Astrocyte (in vitro differentiated cells and primary cell): ENCODE measurements at regions not wholly inside any gene's neighbourhood (a gene's known extent, or its start where the extent isn't known, plus 50 kb on each side); places are given as distances from the start of the nearest gene placed in this dataset.

Source experiments
- DNase-seq: peaks from one replicate; pipeline ENCODE4 v3.0.0-alpha.2; 2010; ENCODE audit warnings: low read depth
- FAIRE-seq: peaks from 2 replicates; lab custom pipeline; 2011; peaks lifted over from hg19 to GRCh38; lab: Jason Lieb, UNC
- H2AFZ ChIP-seq: 2 replicates; pipeline ENCODE4 v1.6.0; 2012; ENCODE audit warnings: low read depth, low read length, inconsistent platforms
- H3K27ac ChIP-seq: 2 replicates; pipeline ENCODE4 v1.5.1; 2011; ENCODE audit warnings: low read depth, low read length, inconsistent platforms
- H3K27me3 ChIP-seq: 2 replicates; pipeline ENCODE4 v1.6.0; 2011; ENCODE audit warnings: low read length, inconsistent platforms; ENCODE audit not compliant: insufficient read depth
- H3K36me3 ChIP-seq: 2 replicates; pipeline ENCODE4 v1.5.1; 2011; ENCODE audit warnings: low read length, inconsistent platforms; ENCODE audit not compliant: insufficient read depth
- H3K4me1 ChIP-seq: 2 replicates; pipeline ENCODE4 v1.5.1; 2011; ENCODE audit warnings: low read length, inconsistent platforms; ENCODE audit not compliant: insufficient read depth
- H3K4me2 ChIP-seq: 2 replicates; pipeline ENCODE4 v1.6.0; 2012; ENCODE audit warnings: low read length, inconsistent platforms
- H3K4me3 ChIP-seq: 2 replicates; pipeline ENCODE4 v1.5.1; 2011; ENCODE audit warnings: low read depth, mild to moderate bottlenecking, low read length, inconsistent platforms; ENCODE audit not compliant: insufficient read depth
- H3K79me2 ChIP-seq: 2 replicates; pipeline ENCODE4 v1.6.0; 2012; ENCODE audit warnings: mild to moderate bottlenecking, low read length, inconsistent platforms; ENCODE audit not compliant: insufficient read depth
- H3K9ac ChIP-seq: 2 replicates; pipeline ENCODE4 v1.6.0; 2012; ENCODE audit warnings: mild to moderate bottlenecking, low read length, inconsistent platforms
- H3K9me3 ChIP-seq: 2 replicates; pipeline ENCODE4 v1.5.1; 2012; ENCODE audit warnings: low read depth, mild to moderate bottlenecking, low read length, inconsistent platforms; ENCODE audit not compliant: insufficient read depth
- H4K20me1 ChIP-seq: 2 replicates; pipeline ENCODE4 v1.6.0; 2012; ENCODE audit warnings: low read length, inconsistent platforms; ENCODE audit not compliant: insufficient read depth
- H3K27ac Mint-ChIP-seq: one replicate; pipeline ENCODE4 v1.8.0; 2021; ENCODE audit warnings: mild to moderate bottlenecking, mixed read lengths; ENCODE audit not compliant: unreplicated experiment
- H3K27me3 Mint-ChIP-seq: one replicate; pipeline ENCODE4 v1.8.0; 2021; ENCODE audit warnings: low read depth, mixed read lengths; ENCODE audit not compliant: unreplicated experiment
- H3K36me3 Mint-ChIP-seq: one replicate; pipeline ENCODE4 v1.8.0; 2021; ENCODE audit warnings: low read depth, mixed read lengths; ENCODE audit not compliant: unreplicated experiment
- H3K4me1 Mint-ChIP-seq: one replicate; pipeline ENCODE4 v1.8.0; 2021; ENCODE audit warnings: low read depth, mixed read lengths; ENCODE audit not compliant: unreplicated experiment
- H3K4me3 Mint-ChIP-seq: one replicate; pipeline ENCODE4 v1.8.0; 2021; ENCODE audit warnings: mild to moderate bottlenecking, moderate library complexity, mixed read lengths; ENCODE audit not compliant: unreplicated experiment
- H3K9me3 Mint-ChIP-seq: one replicate; pipeline ENCODE4 v1.8.0; 2021; ENCODE audit warnings: mild to moderate bottlenecking, mixed read lengths; ENCODE audit not compliant: unreplicated experiment
- CTCF ChIP-seq: IDR thresholded peaks from 2 replicates; pipeline ENCODE4 v1.5.1; 2011; ENCODE audit warnings: low read depth, mild to moderate bottlenecking, inconsistent platforms, low read length, moderate library complexity; ENCODE audit not compliant: insufficient read depth
- EZH2 ChIP-seq: IDR thresholded peaks from 2 replicates; pipeline ENCODE4 v1.6.1; 2012; ENCODE audit warnings: mild to moderate bottlenecking, low read length, inconsistent platforms; ENCODE audit not compliant: insufficient read depth

GRCh38 chr12:32024884-32025592 is 65.8 kb downstream of the RESF1 start:
- Mint-ChIP-seq H3K27ac (no peak overlapping the region), H3K4me1 (no peaks in the 10 kb centered on the region)
- FAIRE-seq, result no peak

GRCh38 chr12:32025906-32026305 is 66.7 kb downstream of the RESF1 start:
- TF ChIP-seq EZH2 (no peak), CTCF (no peak)
- FAIRE-seq (no peak), DNase-seq (no peak)
- Histone ChIP-seq H3K4me2 (no peak overlapping the region), H3K36me3 (no peaks in the 10 kb centered on the region), H3K9ac (no peak overlapping the region), H3K4me3 (no peak overlapping the region), H4K20me1 (no peaks in the 10 kb centered on the region), H3K9me3 (no peaks in the 10 kb centered on the region), H3K79me2 (no peaks in the 10 kb centered on the region), H3K27ac (no peak overlapping the region), H3K4me1 (no peaks in the 10 kb centered on the region), H2AFZ (no peak overlapping the region), H3K27me3 (no peaks in the 10 kb centered on the region)
- H3K27ac Mint-ChIP-seq, result no peak overlapping the region
- H3K36me3 Mint-ChIP-seq, result no peaks in the 10 kb centered on the region
- no peak overlapping the region for H3K4me3 Mint-ChIP-seq
- no peaks in the 10 kb centered on the region for H3K27me3 Mint-ChIP-seq
- H3K9me3 Mint-ChIP-seq, result no peaks in the 10 kb centered on the region
- peaks cover under 1% of the 10 kb centered on the region for H3K4me1 Mint-ChIP-seq

More at GRCh38 chr12:32024884-32025592, 65.8 kb downstream of the RESF1 start:
- H3K27me3 Mint-ChIP-seq, result no peaks in the 10 kb centered on the region
- H3K36me3 Mint-ChIP-seq, result no peaks in the 10 kb centered on the region
- H3K4me1 ChIP-seq, result no peaks in the 10 kb centered on the region
- H4K20me1 ChIP-seq, result no peaks in the 10 kb centered on the region
- H3K27ac ChIP-seq, result no peak overlapping the region
- H3K9me3 Mint-ChIP-seq, result no peaks in the 10 kb centered on the region
- no peaks in the 10 kb centered on the region for H3K9me3 ChIP-seq
- no peak overlapping the region for H3K4me2 ChIP-seq
- H2AFZ ChIP-seq, result no peak overlapping the region
- TF ChIP-seq EZH2, result no peak
- no peak for TF ChIP-seq CTCF
- DNase-seq, result no peak
- no peak overlapping the region for H3K4me3 Mint-ChIP-seq
- no peaks in the 10 kb centered on the region for H3K27me3 ChIP-seq
- no peaks in the 10 kb centered on the region for H3K79me2 ChIP-seq
- no peak overlapping the region for H3K9ac ChIP-seq
- H3K4me3 ChIP-seq, result no peak overlapping the region
- H3K36me3 ChIP-seq, result no peaks in the 10 kb centered on the region

GRCh38 chr12:32027684-32028365 is 68.6 kb downstream of the RESF1 start:
- Histone ChIP-seq H3K27me3 (no peaks in the 10 kb centered on the region), H3K4me1 (no peaks in the 10 kb centered on the region), H4K20me1 (no peaks in the 10 kb centered on the region), H3K4me3 (no peak overlapping the region), H3K27ac (no peak overlapping the region), H3K9me3 (no peaks in the 10 kb centered on the region), H3K79me2 (no peaks in the 10 kb centered on the region), H2AFZ (no peak overlapping the region), H3K9ac (no peak overlapping the region), H3K36me3 (no peaks in the 10 kb centered on the region), H3K4me2 (no peak overlapping the region)
- no peak for TF ChIP-seq CTCF
- TF ChIP-seq EZH2, result no peak
- H3K4me1 Mint-ChIP-seq, result peaks cover 6% of the 10 kb centered on the region
- DNase-seq (no peak), FAIRE-seq (no peak)
- H3K9me3 Mint-ChIP-seq, result no peaks in the 10 kb centered on the region
- no peaks in the 10 kb centered on the region for H3K36me3 Mint-ChIP-seq
- H3K4me3 Mint-ChIP-seq, result no peak overlapping the region
- no peaks in the 10 kb centered on the region for H3K27me3 Mint-ChIP-seq
- H3K27ac Mint-ChIP-seq, result no peak overlapping the region
